ENCODE measurements at regions not wholly inside any gene's neighbourhood (a gene's known extent, or its start where the extent isn't known, plus 50 kb on each side); places are given as distances from the start of the nearest gene placed in this dataset.

DNA sequence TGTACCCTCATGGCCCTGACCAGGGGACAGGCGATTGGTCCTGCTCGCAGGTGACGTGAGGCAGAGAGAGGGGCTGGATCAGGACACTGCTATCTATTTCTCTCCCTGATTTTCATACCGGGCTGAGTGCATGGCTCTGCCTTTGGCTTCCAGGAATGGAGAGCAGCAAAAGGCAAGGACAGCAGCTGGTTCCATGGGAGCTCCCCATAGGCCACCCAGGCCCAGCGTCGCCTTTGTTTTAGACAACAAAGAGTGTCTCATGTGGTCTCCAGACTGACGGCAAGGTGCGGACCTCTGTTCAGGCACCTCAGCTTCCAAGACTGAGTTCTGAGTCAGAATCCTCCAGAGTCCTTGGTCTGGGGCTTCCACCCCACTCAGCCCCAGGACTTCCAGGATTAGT lies 123.1 kb downstream of the VEGFA start:
- no peak overlapping the region for H3K4me3 ChIP-seq (ENCODE audit: low read depth, low read length)
- no peak for DNase-seq (ENCODE audit: low read depth)
- TF ChIP-seq, protein P1, sequence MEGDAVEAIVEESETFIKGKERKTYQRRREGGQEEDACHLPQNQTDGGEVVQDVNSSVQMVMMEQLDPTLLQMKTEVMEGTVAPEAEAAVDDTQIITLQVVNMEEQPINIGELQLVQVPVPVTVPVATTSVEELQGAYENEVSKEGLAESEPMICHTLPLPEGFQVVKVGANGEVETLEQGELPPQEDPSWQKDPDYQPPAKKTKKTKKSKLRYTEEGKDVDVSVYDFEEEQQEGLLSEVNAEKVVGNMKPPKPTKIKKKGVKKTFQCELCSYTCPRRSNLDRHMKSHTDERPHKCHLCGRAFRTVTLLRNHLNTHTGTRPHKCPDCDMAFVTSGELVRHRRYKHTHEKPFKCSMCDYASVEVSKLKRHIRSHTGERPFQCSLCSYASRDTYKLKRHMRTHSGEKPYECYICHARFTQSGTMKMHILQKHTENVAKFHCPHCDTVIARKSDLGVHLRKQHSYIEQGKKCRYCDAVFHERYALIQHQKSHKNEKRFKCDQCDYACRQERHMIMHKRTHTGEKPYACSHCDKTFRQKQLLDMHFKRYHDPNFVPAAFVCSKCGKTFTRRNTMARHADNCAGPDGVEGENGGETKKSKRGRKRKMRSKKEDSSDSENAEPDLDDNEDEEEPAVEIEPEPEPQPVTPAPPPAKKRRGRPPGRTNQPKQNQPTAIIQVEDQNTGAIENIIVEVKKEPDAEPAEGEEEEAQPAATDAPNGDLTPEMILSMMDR (conservative IDR thresholded peaks at IDR 0.05; ENCODE audit: low read depth, low read length) = no peak

DNA sequence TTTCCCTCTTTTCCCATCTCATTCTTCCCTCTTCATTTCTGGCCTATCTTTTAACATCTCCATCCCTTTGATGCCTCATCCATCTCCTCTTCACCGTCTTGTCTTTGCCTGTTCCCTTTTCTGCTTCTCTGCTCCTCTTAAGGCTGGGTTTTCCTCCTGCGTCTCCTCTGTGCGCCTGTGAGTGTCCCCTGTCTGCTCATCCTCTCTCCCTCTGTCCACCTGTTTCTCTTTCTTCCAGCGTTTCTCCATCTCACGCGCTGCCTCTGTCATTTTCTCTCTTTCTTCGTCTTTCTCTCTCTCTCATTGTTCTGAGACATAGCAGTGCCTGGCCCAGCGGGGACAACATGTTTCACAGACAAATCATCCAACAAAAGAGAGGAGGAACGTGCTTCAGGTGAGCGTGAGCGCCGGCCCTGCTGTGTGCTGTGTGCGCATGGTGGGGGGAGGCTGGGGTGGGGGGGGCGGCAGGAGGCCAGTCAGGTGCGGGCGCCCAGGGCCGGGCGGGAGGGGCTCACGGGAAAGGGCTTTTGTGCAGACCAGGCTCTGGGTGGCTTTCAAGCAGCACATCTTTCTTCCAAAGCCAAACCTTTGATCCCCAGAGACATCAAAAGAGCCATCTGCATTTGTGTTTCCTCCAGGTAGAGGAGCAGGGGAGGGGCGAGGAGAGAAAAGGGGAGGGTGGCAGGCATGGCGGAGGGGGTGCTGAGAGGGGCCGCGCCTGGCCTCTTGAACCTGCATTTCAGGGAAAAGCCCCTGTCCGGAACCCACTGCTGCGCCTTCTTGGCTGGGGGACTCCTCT lies 121.3 kb downstream of the VEGFA start:
- H3K4me3 ChIP-seq (ENCODE audit: low read depth, low read length) = no peak overlapping the region
- TF ChIP-seq, protein P1 (conservative IDR thresholded peaks at IDR 0.05; ENCODE audit: low read depth, low read length) = no peak
- no peak for DNase-seq (ENCODE audit: low read depth)

DNA sequence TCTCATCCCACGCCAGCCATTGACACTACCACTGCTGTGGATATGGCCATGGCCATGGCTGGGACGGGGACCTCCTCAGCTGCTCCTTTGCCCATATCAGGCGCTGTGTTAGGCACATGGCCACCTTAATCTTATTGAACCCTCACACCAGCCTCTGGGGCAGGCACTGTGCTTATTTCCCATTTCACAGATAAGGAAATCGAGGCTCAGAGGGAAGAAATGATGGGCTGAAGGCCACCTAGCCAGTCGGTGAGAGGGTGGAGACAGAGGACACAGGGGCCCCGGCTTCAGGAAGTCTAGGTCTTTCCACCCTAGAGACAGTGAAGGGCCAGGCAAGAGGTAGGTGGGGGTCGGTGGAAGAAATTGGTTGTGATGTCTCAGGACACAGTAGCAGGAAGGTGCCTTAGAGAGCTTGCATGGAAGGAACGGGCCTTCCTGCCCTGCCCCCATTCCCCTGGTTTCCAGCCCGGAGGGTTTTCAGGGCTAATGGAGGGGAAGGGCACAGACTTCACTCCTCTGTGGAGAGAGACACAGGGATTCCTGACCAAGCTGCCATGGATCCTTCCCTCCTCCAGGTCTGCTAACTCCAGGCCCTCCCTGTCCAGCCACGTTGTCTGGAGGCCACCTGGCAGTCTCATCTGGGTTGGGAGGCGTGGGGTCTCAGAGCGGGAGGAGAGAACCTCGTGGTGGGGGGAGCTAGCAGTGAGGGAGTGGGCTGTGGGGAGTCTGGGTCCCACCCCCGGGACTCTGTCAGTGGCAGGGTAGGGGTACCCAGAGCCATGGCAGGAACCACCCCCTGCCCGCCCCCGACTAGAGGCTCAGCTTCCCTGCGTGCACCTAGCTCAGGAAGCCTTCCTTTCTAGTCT lies 120.4 kb downstream of the VEGFA start:
- DNase-seq (ENCODE audit: low read depth) = no peak
- TF ChIP-seq, protein P1 (conservative IDR thresholded peaks at IDR 0.05; ENCODE audit: low read depth, low read length) = no peak
- H3K4me3 ChIP-seq (ENCODE audit: low read depth, low read length) = no peak overlapping the region

DNA sequence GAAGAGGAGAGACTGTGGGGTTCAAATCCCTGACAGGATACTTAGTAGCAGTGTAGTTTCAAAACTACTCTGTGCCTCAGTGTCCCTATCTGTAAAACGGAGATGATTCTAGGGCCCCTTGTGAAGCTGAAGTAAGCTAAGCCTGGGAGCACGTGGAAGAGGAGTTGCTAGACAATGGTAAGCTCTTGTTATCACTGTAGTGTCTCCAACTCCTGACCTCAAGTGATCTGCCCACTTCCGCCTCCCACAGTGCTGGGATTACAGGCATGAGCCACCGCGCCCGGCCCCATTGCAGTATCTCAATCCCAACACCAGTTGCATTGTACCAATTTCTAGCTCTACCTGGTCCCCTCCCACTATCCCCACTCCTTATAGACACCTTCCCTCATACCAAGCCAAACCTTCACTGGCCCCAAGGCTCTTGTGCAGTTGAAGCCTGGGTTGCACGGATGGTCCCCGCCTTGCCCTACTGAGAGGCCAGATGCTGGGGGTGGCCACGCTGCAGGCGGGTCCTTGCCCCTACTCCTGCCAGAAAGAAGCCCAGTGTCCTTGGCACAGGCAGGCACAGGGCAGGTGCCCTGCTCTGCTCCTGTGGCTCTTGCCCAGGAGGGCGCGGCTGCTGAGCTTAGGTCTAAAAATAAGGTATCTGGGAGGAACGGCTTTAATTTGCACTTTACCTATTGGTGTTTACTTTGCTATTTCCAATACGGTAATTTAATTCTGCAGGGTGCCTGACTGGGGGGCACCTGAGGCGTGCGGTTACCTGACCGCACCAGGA lies 118.1 kb downstream of the VEGFA start:
- no peak overlapping the region for H3K4me3 ChIP-seq (ENCODE audit: low read depth, low read length)
- TF ChIP-seq, protein P1 (conservative IDR thresholded peaks at IDR 0.05; ENCODE audit: low read depth, low read length) = no peak
- no peak for DNase-seq (ENCODE audit: low read depth)

DNA sequence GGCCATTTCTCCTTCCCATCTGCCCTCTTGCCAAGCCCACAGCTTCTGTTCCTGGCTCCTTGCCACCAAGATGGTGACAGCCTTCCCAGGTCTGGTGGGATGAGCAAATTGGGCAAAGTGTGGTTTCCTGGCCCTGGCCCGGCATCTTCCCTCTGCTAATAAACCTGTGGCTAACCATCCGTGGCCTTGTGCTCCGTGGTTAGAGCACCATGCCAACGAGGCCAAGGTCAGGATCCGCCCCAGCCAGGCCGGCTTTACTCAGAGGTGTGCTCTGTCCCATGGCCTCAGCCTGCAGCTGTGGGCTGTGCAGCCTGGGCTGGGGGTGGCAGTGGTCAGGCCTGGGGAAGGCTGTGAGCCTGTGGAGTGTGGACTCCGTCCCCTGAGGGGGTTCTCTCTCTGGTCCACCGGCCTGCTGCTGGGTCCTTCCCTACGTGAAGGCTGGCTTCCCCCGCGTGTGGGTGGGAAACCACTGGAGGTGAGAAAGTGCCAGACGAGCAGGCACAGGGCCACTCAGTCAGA lies 117.4 kb downstream of the VEGFA start:
- H3K4me3 ChIP-seq (ENCODE audit: low read depth, low read length) = no peak overlapping the region
- TF ChIP-seq, protein P1 (conservative IDR thresholded peaks at IDR 0.05; ENCODE audit: low read depth, low read length) = no peak
- DNase-seq (ENCODE audit: low read depth) = no peak

DNA sequence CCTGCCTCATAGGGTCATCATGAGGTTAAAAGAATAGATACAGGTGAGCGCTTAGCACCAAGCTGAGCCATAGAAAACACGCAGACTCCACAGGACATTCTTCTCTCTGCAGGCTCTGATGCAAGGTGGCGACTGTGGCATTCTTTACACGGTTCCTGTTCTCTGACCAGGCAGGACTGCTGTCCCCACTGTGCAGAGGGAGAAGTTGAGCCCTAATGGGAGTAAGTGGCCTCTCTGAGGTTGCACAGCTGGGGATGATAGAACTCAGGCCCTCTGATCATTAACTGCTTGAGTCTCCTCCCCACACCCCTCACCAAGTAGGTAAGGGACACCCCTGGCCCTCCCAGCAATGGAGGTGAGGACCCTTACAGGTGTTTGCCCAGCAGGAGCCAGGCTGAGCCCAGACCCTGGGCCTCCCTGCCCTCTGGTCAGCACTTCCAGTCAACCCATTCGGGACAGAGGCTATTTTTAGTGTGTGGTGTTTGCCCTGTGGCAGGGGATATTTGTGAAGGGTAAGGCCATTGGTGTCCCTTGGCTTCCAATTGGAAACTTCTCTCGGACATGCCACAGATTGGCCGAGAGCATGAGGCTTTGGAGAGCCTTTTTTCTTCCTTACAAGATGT lies 116.8 kb downstream of the VEGFA start:
- no peak for DNase-seq (ENCODE audit: low read depth)
- no peak overlapping the region for H3K4me3 ChIP-seq (ENCODE audit: low read depth, low read length)
- TF ChIP-seq, protein P1 (conservative IDR thresholded peaks at IDR 0.05; ENCODE audit: low read depth, low read length) = no peak
